ENCODE measurements at regions not wholly inside any gene's neighbourhood (a gene's known extent, or its start where the extent isn't known, plus 50 kb on each side); places are given as distances from the start of the nearest gene placed in this dataset.
"Not testable (repeated sequence)": the region's sequence is repeated elsewhere in the genome, so short reads cannot be mapped to it uniquely, and the experiment has no call there.

DNA sequence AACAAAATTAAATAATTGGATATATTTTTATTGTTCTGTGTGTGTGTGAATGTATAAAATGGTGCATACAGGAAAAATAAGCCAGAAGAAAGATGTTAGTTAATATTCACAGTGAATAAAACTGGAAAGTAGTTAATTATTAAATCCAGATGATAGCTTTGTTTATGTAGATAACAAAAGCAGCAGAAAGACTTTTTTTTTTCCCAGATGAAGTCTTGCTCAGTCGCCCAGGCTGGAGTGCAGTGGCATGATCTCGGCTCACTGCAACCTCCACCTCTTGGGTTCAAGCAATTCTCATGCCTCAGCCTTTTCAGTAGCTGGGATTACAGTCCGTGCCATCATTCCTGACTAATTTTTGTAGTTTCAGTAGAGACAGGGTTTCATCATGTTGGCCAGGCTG lies 140.1 kb downstream of the ZNF486 start:
- Histone ChIP-seq H3K9me3 (ENCODE audit: low read depth, low read length) (no peaks in the 10 kb centered on the region), H3K79me2 (ENCODE audit: insufficient read depth, low read length) (no peaks in the 10 kb centered on the region), H3K4me1 (ENCODE audit: insufficient read depth, low read length) (no peaks in the 10 kb centered on the region), H3K4me3 (ENCODE audit: insufficient read depth, low read length) (no peak overlapping the region), H4K20me1 (ENCODE audit: insufficient read depth, low read length) (no peaks in the 10 kb centered on the region), H3K27me3 (ENCODE audit: insufficient read depth, low read length) (no peaks in the 10 kb centered on the region), H2AFZ (ENCODE audit: low read length) (no peak overlapping the region), H3K4me2 (ENCODE audit: insufficient read depth, low read length) (no peak overlapping the region), H3K27ac (ENCODE audit: low read depth, low read length) (no peak overlapping the region), H3K36me3 (ENCODE audit: insufficient read depth, low read length) (no peaks in the 10 kb centered on the region)
- TF ChIP-seq, protein P1, sequence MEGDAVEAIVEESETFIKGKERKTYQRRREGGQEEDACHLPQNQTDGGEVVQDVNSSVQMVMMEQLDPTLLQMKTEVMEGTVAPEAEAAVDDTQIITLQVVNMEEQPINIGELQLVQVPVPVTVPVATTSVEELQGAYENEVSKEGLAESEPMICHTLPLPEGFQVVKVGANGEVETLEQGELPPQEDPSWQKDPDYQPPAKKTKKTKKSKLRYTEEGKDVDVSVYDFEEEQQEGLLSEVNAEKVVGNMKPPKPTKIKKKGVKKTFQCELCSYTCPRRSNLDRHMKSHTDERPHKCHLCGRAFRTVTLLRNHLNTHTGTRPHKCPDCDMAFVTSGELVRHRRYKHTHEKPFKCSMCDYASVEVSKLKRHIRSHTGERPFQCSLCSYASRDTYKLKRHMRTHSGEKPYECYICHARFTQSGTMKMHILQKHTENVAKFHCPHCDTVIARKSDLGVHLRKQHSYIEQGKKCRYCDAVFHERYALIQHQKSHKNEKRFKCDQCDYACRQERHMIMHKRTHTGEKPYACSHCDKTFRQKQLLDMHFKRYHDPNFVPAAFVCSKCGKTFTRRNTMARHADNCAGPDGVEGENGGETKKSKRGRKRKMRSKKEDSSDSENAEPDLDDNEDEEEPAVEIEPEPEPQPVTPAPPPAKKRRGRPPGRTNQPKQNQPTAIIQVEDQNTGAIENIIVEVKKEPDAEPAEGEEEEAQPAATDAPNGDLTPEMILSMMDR (IDR thresholded peaks at IDR 0.05; ENCODE audit: extremely low read depth, low read depth, low read length) = no peak
- DNase-seq (ENCODE audit: insufficient read length, low spot score, missing footprints) = no peak

DNA sequence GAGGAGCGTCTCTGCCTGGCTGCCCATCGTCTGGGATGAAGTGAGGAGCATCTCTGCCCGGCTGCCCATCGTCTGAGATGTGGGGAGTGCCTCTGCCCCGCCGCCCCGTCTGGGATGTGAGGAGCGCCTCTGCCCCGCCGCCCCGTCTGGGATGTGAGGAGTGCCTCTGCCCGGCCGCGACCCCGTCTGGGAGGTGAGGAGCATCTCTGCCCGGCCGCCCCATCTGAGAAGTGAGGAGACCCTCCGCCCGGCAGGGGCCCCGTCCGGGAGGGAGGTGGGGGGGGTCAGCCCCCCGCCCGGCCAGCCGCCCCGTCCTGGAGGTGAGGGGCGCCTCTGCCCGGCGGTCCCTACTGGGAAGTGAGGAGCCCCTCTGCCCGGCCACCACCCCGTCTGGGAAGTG lies 129.3 kb downstream of the ZNF486 start:
- not testable (repeated sequence) for H3K36me3 ChIP-seq (ENCODE audit: insufficient read depth, low read length); H2AFZ ChIP-seq (ENCODE audit: low read length); H4K20me1 ChIP-seq (ENCODE audit: insufficient read depth, low read length); H3K4me2 ChIP-seq (ENCODE audit: insufficient read depth, low read length); DNase-seq (ENCODE audit: insufficient read length, low spot score, missing footprints); H3K27ac ChIP-seq (ENCODE audit: low read depth, low read length); H3K27me3 ChIP-seq (ENCODE audit: insufficient read depth, low read length); H3K79me2 ChIP-seq (ENCODE audit: insufficient read depth, low read length); H3K9me3 ChIP-seq (ENCODE audit: low read depth, low read length); H3K4me1 ChIP-seq (ENCODE audit: insufficient read depth, low read length); H3K4me3 ChIP-seq (ENCODE audit: insufficient read depth, low read length)

DNA sequence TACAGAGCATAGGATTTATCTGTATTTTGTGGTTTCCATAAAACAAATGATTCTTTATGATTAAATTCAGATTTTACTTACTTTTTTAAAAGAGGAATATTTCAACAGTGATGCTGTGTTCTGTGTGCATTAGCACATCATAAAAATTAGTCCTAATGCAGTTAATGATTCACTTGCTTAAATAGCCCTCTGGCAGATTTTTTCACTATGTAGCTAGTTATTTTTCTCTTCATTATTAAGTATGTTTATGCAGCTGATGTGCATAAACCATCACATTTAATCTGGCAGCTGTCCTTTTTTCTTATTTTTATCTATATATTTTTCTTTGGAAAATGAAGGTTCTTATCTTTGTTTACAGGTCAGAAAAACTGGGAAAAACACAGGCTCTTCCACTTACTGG lies 127.2 kb downstream of the ZNF486 start:
- no peak for DNase-seq (ENCODE audit: insufficient read length, low spot score, missing footprints)
- Histone ChIP-seq H3K27me3 (ENCODE audit: insufficient read depth, low read length) (no peaks in the 10 kb centered on the region), H3K27ac (ENCODE audit: low read depth, low read length) (no peak overlapping the region), H3K4me1 (ENCODE audit: insufficient read depth, low read length) (no peaks in the 10 kb centered on the region), H3K4me3 (ENCODE audit: insufficient read depth, low read length) (no peak overlapping the region), H3K36me3 (ENCODE audit: insufficient read depth, low read length) (no peaks in the 10 kb centered on the region), H2AFZ (ENCODE audit: low read length) (no peak overlapping the region), H4K20me1 (ENCODE audit: insufficient read depth, low read length) (no peaks in the 10 kb centered on the region), H3K79me2 (ENCODE audit: insufficient read depth, low read length) (no peaks in the 10 kb centered on the region), H3K4me2 (ENCODE audit: insufficient read depth, low read length) (no peak overlapping the region), H3K9me3 (ENCODE audit: low read depth, low read length) (no peaks in the 10 kb centered on the region)
- TF ChIP-seq, protein P1 (IDR thresholded peaks at IDR 0.05; ENCODE audit: extremely low read depth, low read depth, low read length) = no peak

DNA sequence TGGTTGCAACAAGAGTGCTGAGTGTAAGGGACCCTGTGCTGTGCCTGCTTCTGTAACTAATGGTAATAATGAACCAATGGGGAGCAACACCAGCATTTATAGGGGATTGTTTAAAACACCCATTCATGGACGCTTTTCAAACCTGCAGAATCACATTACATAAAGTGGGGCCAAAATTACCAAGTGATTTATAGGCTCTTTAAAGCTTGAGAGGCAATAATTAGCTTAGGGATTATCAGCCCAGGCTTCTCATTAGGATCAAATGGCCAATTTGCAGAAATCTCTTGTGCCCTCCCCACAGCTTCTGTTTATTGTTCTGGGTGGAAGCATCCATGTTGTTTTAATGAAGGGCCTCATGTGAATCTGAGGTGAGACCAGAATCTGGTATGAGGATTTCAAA lies 125.5 kb downstream of the ZNF486 start:
- not testable (repeated sequence) for H3K27me3 ChIP-seq (ENCODE audit: insufficient read depth, low read length); H2AFZ ChIP-seq (ENCODE audit: low read length); DNase-seq (ENCODE audit: insufficient read length, low spot score, missing footprints)

DNA sequence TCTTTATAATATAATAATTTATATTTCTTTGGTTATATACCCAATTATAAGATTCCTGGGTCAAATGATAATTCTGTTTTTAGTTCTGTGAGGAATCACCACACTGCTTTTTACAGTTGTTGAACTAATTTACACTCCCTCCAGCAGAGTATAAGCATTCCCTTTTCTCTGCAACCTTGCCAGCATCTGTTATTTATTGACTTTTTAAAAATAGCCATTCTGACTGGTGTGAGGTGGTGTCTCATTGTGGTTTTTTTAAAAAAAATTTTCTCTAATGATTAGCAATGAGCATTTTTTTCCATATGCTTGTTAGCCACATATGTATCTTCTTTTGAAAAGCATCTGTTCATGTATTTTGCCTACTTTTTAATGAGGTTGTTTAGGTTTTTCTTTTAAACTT lies 122.2 kb downstream of the ZNF486 start:
- TF ChIP-seq, protein P1 (IDR thresholded peaks at IDR 0.05; ENCODE audit: extremely low read depth, low read depth, low read length) = no peak
- no peak overlapping the region for H3K4me2 ChIP-seq (ENCODE audit: insufficient read depth, low read length)

More for the DNA sequence above, 125.5 kb downstream of the ZNF486 start:
- not testable (repeated sequence) for H4K20me1 ChIP-seq (ENCODE audit: insufficient read depth, low read length); H3K79me2 ChIP-seq (ENCODE audit: insufficient read depth, low read length); H3K27ac ChIP-seq (ENCODE audit: low read depth, low read length); H3K9me3 ChIP-seq (ENCODE audit: low read depth, low read length); H3K4me1 ChIP-seq (ENCODE audit: insufficient read depth, low read length); H3K4me2 ChIP-seq (ENCODE audit: insufficient read depth, low read length); H3K4me3 ChIP-seq (ENCODE audit: insufficient read depth, low read length); H3K36me3 ChIP-seq (ENCODE audit: insufficient read depth, low read length)

More for the DNA sequence above, 122.2 kb downstream of the ZNF486 start:
- Histone ChIP-seq H3K79me2 (ENCODE audit: insufficient read depth, low read length) (no peaks in the 10 kb centered on the region), H3K27me3 (ENCODE audit: insufficient read depth, low read length) (no peaks in the 10 kb centered on the region), H3K4me3 (ENCODE audit: insufficient read depth, low read length) (no peak overlapping the region), H2AFZ (ENCODE audit: low read length) (no peak overlapping the region), H3K4me1 (ENCODE audit: insufficient read depth, low read length) (no peaks in the 10 kb centered on the region), H3K36me3 (ENCODE audit: insufficient read depth, low read length) (no peaks in the 10 kb centered on the region), H3K9me3 (ENCODE audit: low read depth, low read length) (no peaks in the 10 kb centered on the region), H4K20me1 (ENCODE audit: insufficient read depth, low read length) (no peaks in the 10 kb centered on the region), H3K27ac (ENCODE audit: low read depth, low read length) (no peak overlapping the region)
- DNase-seq (ENCODE audit: insufficient read length, low spot score, missing footprints) = no peak

Measured in osteoblast (primary cell).